Mesenchymal stem cell (in vitro differentiated cells and primary cell): ENCODE measurements at regions not wholly inside any gene's neighbourhood (a gene's known extent, or its start where the extent isn't known, plus 50 kb on each side); places are given as distances from the start of the nearest gene placed in this dataset.

ENCODE experiments used
- DNase-seq: peaks from one replicate; pipeline ENCODE4 v3.0.0-alpha.2; 2013
- H2AFZ ChIP-seq: one replicate; pipeline ENCODE4 v1.6.1; 2013; ENCODE audit warnings: low read depth, mild to moderate bottlenecking, control low read depth, inconsistent platforms, low read length, moderate library complexity
- H2AK5ac ChIP-seq: 2 replicates; pipeline ENCODE4 v1.6.1; 2013; ENCODE audit warnings: low read length, moderate library complexity, mild to moderate bottlenecking, inconsistent platforms; ENCODE audit not compliant: severe bottlenecking
- H2BK120ac ChIP-seq: one replicate; pipeline ENCODE4 v1.6.1; 2013; ENCODE audit warnings: low read depth, mild to moderate bottlenecking, inconsistent platforms, low read length, moderate library complexity
- H2BK12ac ChIP-seq, 2 experiments: one replicate each; pipeline ENCODE4 v1.6.1; 2013; ENCODE audit warnings: inconsistent platforms in 2 of 2, low read length in 2 of 2, mild to moderate bottlenecking in 2 of 2, moderate library complexity in 2 of 2, control low read depth in 1 of 2
- H2BK15ac ChIP-seq: one replicate; pipeline ENCODE4 v1.6.1; 2013; ENCODE audit warnings: mild to moderate bottlenecking, low read depth, inconsistent platforms; ENCODE audit not compliant: poor library complexity, severe bottlenecking
- H2BK5ac ChIP-seq: 2 replicates; pipeline ENCODE4 v1.6.1; 2013; ENCODE audit warnings: low read depth, mild to moderate bottlenecking, low read length, control low read depth, inconsistent platforms; ENCODE audit not compliant: poor library complexity, severe bottlenecking
- H3K14ac ChIP-seq, 2 experiments: one replicate each; pipeline ENCODE4 v1.6.1; 2013; ENCODE audit warnings: inconsistent platforms in 2 of 2, low read length in 2 of 2, control low read depth in 1 of 2, mild to moderate bottlenecking in 1 of 2, moderate library complexity in 1 of 2
- H3K18ac ChIP-seq, 2 experiments: one replicate each; pipeline ENCODE4 v1.6.1; 2013; ENCODE audit warnings: inconsistent platforms in 2 of 2, low read length in 2 of 2, control low read depth in 1 of 2, low read depth in 1 of 2, mild to moderate bottlenecking in 1 of 2
- H3K23ac ChIP-seq, 2 experiments: one replicate each; pipeline ENCODE4 v1.6.1; 2013; ENCODE audit warnings: inconsistent platforms in 2 of 2, low read length in 2 of 2, mild to moderate bottlenecking in 2 of 2, moderate library complexity in 2 of 2, control low read depth in 1 of 2
- H3K27ac ChIP-seq: 2 replicates; pipeline ENCODE4 v1.5.1; 2013; ENCODE audit warnings: mild to moderate bottlenecking, moderate library complexity, low read length, control low read depth, inconsistent platforms; ENCODE audit not compliant: poor library complexity, severe bottlenecking
- H3K27me3 ChIP-seq, 2 experiments: 2 replicates each; pipeline versions ENCODE4 v1.6.1 to v1.7.0; 2013; ENCODE audit warnings: low read length in 2 of 2, mild to moderate bottlenecking in 2 of 2, moderate library complexity in 2 of 2, control low read depth in 1 of 2, inconsistent platforms in 1 of 2; ENCODE audit not compliant: control insufficient read depth in 1 of 2, insufficient read depth in 1 of 2
- H3K36me3 ChIP-seq, 2 experiments: 2 replicates each; pipeline versions ENCODE4 v1.6.1 to v1.7.0; 2013; ENCODE audit warnings: low read length in 2 of 2, control low read depth in 1 of 2, inconsistent platforms in 1 of 2, low read depth in 1 of 2, mild to moderate bottlenecking in 1 of 2; ENCODE audit not compliant: insufficient read depth in 2 of 2, control insufficient read depth in 1 of 2
- H3K4ac ChIP-seq, 2 experiments: one replicate each; pipeline ENCODE4 v1.6.1; 2013; ENCODE audit warnings: inconsistent platforms in 2 of 2, low read length in 2 of 2, mild to moderate bottlenecking in 2 of 2, moderate library complexity in 2 of 2, control low read depth in 1 of 2, low read depth in 1 of 2
- H3K4me1 ChIP-seq: 2 replicates; pipeline ENCODE4 v1.6.1; 2013; ENCODE audit warnings: low read depth, low read length, control low read depth; ENCODE audit not compliant: control insufficient read depth, insufficient read depth
- H3K4me2 ChIP-seq: 2 replicates; pipeline ENCODE4 v1.6.1; 2013; ENCODE audit warnings: low read length, mild to moderate bottlenecking, inconsistent platforms; ENCODE audit not compliant: poor library complexity, severe bottlenecking
- H3K4me3 ChIP-seq, 2 experiments: 2 replicates each; pipeline versions ENCODE4 v1.5.1 to v1.7.0; 2013; ENCODE audit warnings: low read length in 2 of 2, mild to moderate bottlenecking in 2 of 2, control low read depth in 1 of 2, low read depth in 1 of 2; ENCODE audit not compliant: insufficient read depth in 1 of 2
- H3K79me1 ChIP-seq: replicated peaks from 2 replicates; pipeline ENCODE4 v1.6.1; 2013; ENCODE audit warnings: mild to moderate bottlenecking, control low read depth, low read length, inconsistent platforms; ENCODE audit not compliant: poor library complexity, severe bottlenecking
- H3K9ac ChIP-seq: 2 replicates; pipeline ENCODE4 v1.7.0; 2013; ENCODE audit warnings: mild to moderate bottlenecking, low read length, moderate library complexity
- H3K9me3 ChIP-seq: 2 replicates; pipeline ENCODE4 v1.7.0; 2013; ENCODE audit warnings: mild to moderate bottlenecking, low read length; ENCODE audit not compliant: control insufficient read depth
- H4K8ac ChIP-seq: one replicate; pipeline ENCODE4 v1.6.1; 2013; ENCODE audit warnings: inconsistent platforms, mild to moderate bottlenecking, low read length, moderate library complexity
- H4K91ac ChIP-seq: one replicate; pipeline ENCODE4 v1.6.1; 2013; ENCODE audit warnings: mild to moderate bottlenecking, low read length, inconsistent platforms
- WGBS: methylation state at CpG from one replicate; pipeline ENCODE4 v1.1.7; 2013; ENCODE audit warnings: mixed read lengths; 5-methylcytosine and 5-hydroxymethylcytosine counted together

GRCh38 chr2:217167531-217167930 lies 307.7 kb upstream of the TNP1 start:
- Histone ChIP-seq H3K4ac (no peak overlapping the region), H2AK5ac (no peak overlapping the region), H3K9ac (no peak overlapping the region), H3K27ac (no peak overlapping the region), H4K8ac (no peak overlapping the region), H4K91ac (no peak overlapping the region), H3K79me1 (no peaks in the 10 kb centered on the region), H2AFZ (no peak overlapping the region), H2BK12ac (no peak overlapping the region), H2BK120ac (no peak overlapping the region), H3K18ac (no peak overlapping the region), H3K4me1 (peaks cover 2% of the 10 kb centered on the region), H3K36me3 (no peaks in the 10 kb centered on the region), H3K4me3 (no peak overlapping the region), H3K9me3 (no peaks in the 10 kb centered on the region), H2BK15ac (no peak overlapping the region), H3K4me2 (no peak overlapping the region), H2BK5ac (no peak overlapping the region), H3K14ac (no peak overlapping the region), H3K23ac (no peak overlapping the region), H3K27me3 (no peaks in the 10 kb centered on the region)
- no peak for DNase-seq

DNA sequence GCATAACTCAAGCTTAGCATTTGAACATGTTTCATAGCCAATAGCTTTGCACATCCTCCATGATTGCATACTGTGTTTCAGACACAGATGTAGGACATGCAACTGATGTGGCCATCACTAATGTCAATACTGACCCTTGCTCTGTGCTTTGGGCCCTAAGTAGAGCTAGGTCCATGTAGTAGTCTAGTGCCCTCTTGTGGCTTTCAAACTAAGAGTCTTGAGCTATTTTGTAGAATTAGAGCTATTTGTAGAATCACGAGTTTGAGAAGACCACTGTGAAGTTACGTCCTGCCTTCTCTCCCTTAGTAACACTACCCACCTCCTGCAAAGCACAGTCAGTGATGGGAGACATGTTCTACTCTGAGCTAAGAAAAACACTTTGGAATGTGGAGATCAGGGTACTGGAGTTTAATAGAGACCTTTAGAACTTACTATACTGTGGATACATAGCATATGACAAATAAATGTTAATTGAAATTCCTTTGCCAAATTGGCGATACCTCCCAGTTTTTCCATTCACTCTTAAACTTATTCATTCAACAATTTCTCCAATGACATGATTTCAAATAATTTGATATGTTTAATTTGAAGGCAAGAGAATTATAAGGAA lies 306.5 kb upstream of the TNP1 start:
- Histone ChIP-seq H3K79me1 (no peaks in the 10 kb centered on the region), H3K4me2 (no peak overlapping the region), H3K4ac (no peak overlapping the region), H2AK5ac (no peak overlapping the region), H3K4me1 (peaks cover 3% of the 10 kb centered on the region), H2BK5ac (no peak overlapping the region), H2BK120ac (no peak overlapping the region), H3K18ac (no peak overlapping the region), H3K9me3 (no peaks in the 10 kb centered on the region), H3K4me3 (no peak overlapping the region), H2BK12ac (no peak overlapping the region), H3K9ac (peak overlapping the region; percentile 64), H2AFZ (no peak overlapping the region), H3K27ac (no peak overlapping the region), H3K23ac (no peak overlapping the region), H2BK15ac (no peak overlapping the region), H4K91ac (no peak overlapping the region), H4K8ac (no peak overlapping the region), H3K27me3 (no peaks in the 10 kb centered on the region), H3K14ac (no peak overlapping the region), H3K36me3 (no peaks in the 10 kb centered on the region)
- WGBS = no CpG with 5 or more reads among the region's 3 CpGs
- peak; percentile 74 for DNase-seq

DNA sequence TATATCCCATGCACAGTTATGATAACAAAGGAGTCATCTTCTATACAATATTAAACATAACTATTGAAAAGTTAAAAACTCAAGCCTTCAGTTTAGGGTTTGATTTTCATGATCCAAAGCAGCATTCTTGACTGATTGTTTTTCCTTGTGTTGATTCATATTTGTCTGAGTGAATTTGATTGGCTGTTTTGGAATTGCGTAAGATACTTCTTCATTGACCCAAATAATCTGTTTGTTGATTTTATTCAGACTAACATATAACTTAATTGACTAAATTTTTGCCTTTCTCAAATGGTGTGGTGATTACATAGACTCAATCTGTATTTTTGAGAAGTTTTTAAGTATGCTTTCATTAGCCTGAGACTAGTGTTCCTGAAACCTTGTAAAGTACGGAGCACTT lies 305.7 kb upstream of the TNP1 start:
- Histone ChIP-seq H3K14ac (no peak overlapping the region), H2BK15ac (no peak overlapping the region), H3K4me1 (peaks cover 4% of the 10 kb centered on the region), H4K8ac (no peak overlapping the region), H2BK5ac (no peak overlapping the region), H3K18ac (no peak overlapping the region), H3K4me2 (no peak overlapping the region), H3K9me3 (no peaks in the 10 kb centered on the region), H2AFZ (no peak overlapping the region), H3K23ac (no peak overlapping the region), H2BK12ac (peak overlapping the region in 1 of 2 experiments; percentile 29), H3K79me1 (no peaks in the 10 kb centered on the region), H3K9ac (no peak overlapping the region), H3K36me3 (no peaks in the 10 kb centered on the region), H3K27me3 (no peaks in the 10 kb centered on the region), H3K4me3 (no peak overlapping the region), H3K27ac (no peak overlapping the region), H4K91ac (no peak overlapping the region), H3K4ac (no peak overlapping the region), H2BK120ac (no peak overlapping the region), H2AK5ac (no peak overlapping the region)
- WGBS = 95% methylated on average over 1 of the region's 2 CpGs
- DNase-seq = no peak

DNA sequence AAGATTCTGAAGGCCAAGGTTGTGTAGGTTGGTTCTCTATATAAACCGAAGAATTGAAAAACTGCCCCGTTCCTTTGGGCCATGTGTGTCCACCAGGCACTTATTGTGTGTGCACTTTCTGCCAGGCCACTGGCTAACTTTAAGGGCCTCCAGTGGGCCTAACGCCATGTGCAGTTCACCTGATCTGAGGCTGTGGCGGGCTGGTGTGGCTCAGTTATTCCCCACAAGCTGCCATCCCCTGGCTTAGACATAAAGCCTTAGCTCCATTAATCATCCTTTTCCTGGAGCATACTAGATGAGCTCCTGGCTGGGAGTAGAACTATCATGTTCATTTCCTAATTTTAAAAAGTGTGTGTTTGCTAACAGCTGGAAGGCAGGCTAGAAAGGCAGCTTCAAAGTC lies 304.1 kb upstream of the TNP1 start:
- WGBS = 94% methylated on average over 4 of the region's 4 CpGs
- H2BK120ac ChIP-seq = no peak overlapping the region
- no peak overlapping the region for H3K27ac ChIP-seq
- H2BK5ac ChIP-seq = no peak overlapping the region
- no peak overlapping the region for H4K8ac ChIP-seq
- no peaks in the 10 kb centered on the region for H3K9me3 ChIP-seq
- H3K4me3 ChIP-seq = no peak overlapping the region
- H3K18ac ChIP-seq = peak overlapping the region; percentile 28 to 71
- H2AFZ ChIP-seq = no peak overlapping the region
- no peak overlapping the region for H2BK15ac ChIP-seq
- H2BK12ac ChIP-seq = peak overlapping the region; percentile 59 to 75
- no peak overlapping the region for H3K9ac ChIP-seq
- H2AK5ac ChIP-seq = no peak overlapping the region
- H3K14ac ChIP-seq = no peak overlapping the region
- H3K79me1 ChIP-seq = no peaks in the 10 kb centered on the region
- no peak overlapping the region for H3K23ac ChIP-seq
- no peaks in the 10 kb centered on the region for H3K36me3 ChIP-seq
- no peak overlapping the region for H3K4me2 ChIP-seq
- no peak overlapping the region for H3K4ac ChIP-seq
- no peaks in the 10 kb centered on the region for H3K27me3 ChIP-seq
- no peak for DNase-seq
- peaks cover 4% of the 10 kb centered on the region for H3K4me1 ChIP-seq
- H4K91ac ChIP-seq = no peak overlapping the region
